ENCODE measurements at regions not wholly inside any gene's neighbourhood (a gene's known extent, or its start where the extent isn't known, plus 50 kb on each side); places are given as distances from the start of the nearest gene placed in this dataset.

- TF ChIP-seq CTCF (conservative IDR thresholded peaks at IDR 0.05; ENCODE audit: low read depth, low read length), result no peak
- no peak for TF ChIP-seq EZH2 (IDR thresholded peaks at IDR 0.05; ENCODE audit: borderline replicate concordance, low read depth, low read length, poor library complexity, severe bottlenecking)
- ChIA-PET POLR2A (ENCODE audit: low non-redundant PET) (no interaction called here), CTCF (no interaction called here)
- Histone ChIP-seq H3K27me3 (replicated peaks; ENCODE audit: insufficient read depth, low read depth, low read length, poor library complexity) (no peaks in the 10 kb centered on the region), H3K36me3 (ENCODE audit: insufficient read depth, low read length, poor library complexity, severe bottlenecking) (no peaks in the 10 kb centered on the region), H3K27ac (ENCODE audit: low read depth, low read length, poor library complexity, severe bottlenecking) (no peak overlapping the region), H3K9me3 (ENCODE audit: low read depth, low read length, poor library complexity, severe bottlenecking) (no peaks in the 10 kb centered on the region), H3K4me3 (ENCODE audit: low read depth, low read length, poor library complexity, severe bottlenecking) (no peak overlapping the region), H3K4me1 (ENCODE audit: insufficient read depth, low read length, poor library complexity, severe bottlenecking) (no peaks in the 10 kb centered on the region)
- intact Hi-C loops (cut with micrococcal nuclease; ENCODE audit: unreplicated experiment), result no loop called here
- DNase-seq (ENCODE audit: low spot score), result no peak
- BruUV-seq (replicated peaks), result no TSS peak
Observed at GRCh38 chr3:182628531-182628930, 164.8 kb upstream of the ATP11B start.

GRCh38 chr3:182629521-182629920, 163.8 kb upstream of the ATP11B start:
- ChIA-PET POLR2A (ENCODE audit: low non-redundant PET) (no interaction called here), CTCF (no interaction called here)
- no peak overlapping the region for H3K27ac ChIP-seq (ENCODE audit: low read depth, low read length, poor library complexity, severe bottlenecking)
- H3K4me3 ChIP-seq (ENCODE audit: low read depth, low read length, poor library complexity, severe bottlenecking), result no peak overlapping the region
- H3K36me3 ChIP-seq (ENCODE audit: insufficient read depth, low read length, poor library complexity, severe bottlenecking), result no peaks in the 10 kb centered on the region
- H3K9me3 ChIP-seq (ENCODE audit: low read depth, low read length, poor library complexity, severe bottlenecking), result no peaks in the 10 kb centered on the region
- no peak for TF ChIP-seq EZH2 (IDR thresholded peaks at IDR 0.05; ENCODE audit: borderline replicate concordance, low read depth, low read length, poor library complexity, severe bottlenecking)
- no peak for TF ChIP-seq CTCF (conservative IDR thresholded peaks at IDR 0.05; ENCODE audit: low read depth, low read length)
- BruUV-seq (replicated peaks), result no TSS peak
- DNase-seq (ENCODE audit: low spot score), result no peak
- intact Hi-C loops (cut with micrococcal nuclease; ENCODE audit: unreplicated experiment), result no loop called here
- H3K4me1 ChIP-seq (ENCODE audit: insufficient read depth, low read length, poor library complexity, severe bottlenecking), result no peaks in the 10 kb centered on the region
- H3K27me3 ChIP-seq (replicated peaks; ENCODE audit: insufficient read depth, low read depth, low read length, poor library complexity), result no peaks in the 10 kb centered on the region

- ChIA-PET CTCF (no interaction called here), POLR2A (ENCODE audit: low non-redundant PET) (no interaction called here)
- BruUV-seq (replicated peaks), result no TSS peak
- intact Hi-C loops (cut with micrococcal nuclease; ENCODE audit: unreplicated experiment), result no loop called here
- no peak for DNase-seq (ENCODE audit: low spot score)
- Histone ChIP-seq H3K36me3 (ENCODE audit: insufficient read depth, low read length, poor library complexity, severe bottlenecking) (no peaks in the 10 kb centered on the region), H3K9me3 (ENCODE audit: low read depth, low read length, poor library complexity, severe bottlenecking) (no peaks in the 10 kb centered on the region), H3K27ac (ENCODE audit: low read depth, low read length, poor library complexity, severe bottlenecking) (no peak overlapping the region), H3K27me3 (replicated peaks; ENCODE audit: insufficient read depth, low read depth, low read length, poor library complexity) (no peaks in the 10 kb centered on the region), H3K4me1 (ENCODE audit: insufficient read depth, low read length, poor library complexity, severe bottlenecking) (no peaks in the 10 kb centered on the region), H3K4me3 (ENCODE audit: low read depth, low read length, poor library complexity, severe bottlenecking) (no peak overlapping the region)
- no peak for TF ChIP-seq EZH2 (IDR thresholded peaks at IDR 0.05; ENCODE audit: borderline replicate concordance, low read depth, low read length, poor library complexity, severe bottlenecking)
- TF ChIP-seq CTCF (conservative IDR thresholded peaks at IDR 0.05; ENCODE audit: low read depth, low read length), result no peak
Observed at GRCh38 chr3:182631183-182632076, 161.9 kb upstream of the ATP11B start.
